ENCODE measurements at regions not wholly inside any gene's neighbourhood (a gene's known extent, or its start where the extent isn't known, plus 50 kb on each side); places are given as distances from the start of the nearest gene placed in this dataset.
"Not testable (repeated sequence)": the region's sequence is repeated elsewhere in the genome, so short reads cannot be mapped to it uniquely, and the experiment has no call there.

DNA sequence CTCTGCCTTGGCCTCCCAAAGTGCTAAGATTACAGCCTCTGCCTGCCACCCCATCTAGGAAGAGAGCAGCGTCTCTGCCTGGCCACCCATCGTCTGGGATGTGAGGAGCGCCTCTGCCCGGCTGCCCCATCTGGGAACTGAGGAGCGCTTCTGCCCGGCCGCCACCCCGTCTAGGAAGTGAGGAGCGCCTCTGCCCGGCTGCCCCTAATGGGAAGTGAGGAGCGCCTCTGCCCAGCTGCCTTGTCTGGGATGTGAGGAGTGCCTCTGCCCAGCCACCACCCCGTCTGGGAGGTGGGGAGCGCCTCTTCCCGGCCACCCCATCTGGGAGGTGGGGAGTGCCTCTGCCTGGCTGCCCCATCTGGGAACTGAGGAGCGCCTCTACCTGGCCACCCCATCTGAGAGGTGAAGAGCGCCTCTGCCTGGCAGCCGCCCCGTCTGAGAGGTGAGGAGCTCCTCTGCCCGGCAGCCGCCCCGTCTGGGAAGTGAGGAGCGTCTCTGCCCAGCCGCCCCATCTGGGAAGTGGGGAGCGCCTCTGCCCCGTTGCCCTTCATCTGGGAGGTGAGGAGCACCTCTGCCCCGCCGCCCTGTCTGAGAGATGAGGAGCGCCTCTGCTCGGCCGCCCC lies 481.0 kb upstream of the GNPDA2 start:
- H2AFZ ChIP-seq (ENCODE audit: low read depth, low read length); H3K9me3 ChIP-seq (ENCODE audit: insufficient read depth, low read depth, low read length); H3K79me2 ChIP-seq (ENCODE audit: insufficient read depth, low read length); H3K4me1 ChIP-seq (ENCODE audit: insufficient read depth, low read length); H3K36me3 Mint-ChIP-seq (ENCODE audit: low read depth, unreplicated experiment); H3K4me3 ChIP-seq (ENCODE audit: insufficient read depth, low read depth, low read length); H3K27me3 Mint-ChIP-seq (ENCODE audit: low read depth, unreplicated experiment); H3K36me3 ChIP-seq (ENCODE audit: insufficient read depth, low read length); H3K4me3 Mint-ChIP-seq (ENCODE audit: unreplicated experiment); H3K27ac Mint-ChIP-seq (ENCODE audit: unreplicated experiment); H3K9ac ChIP-seq (ENCODE audit: low read length); H3K4me2 ChIP-seq (ENCODE audit: low read length); H3K27ac ChIP-seq (ENCODE audit: low read depth, low read length); FAIRE-seq; H3K27me3 ChIP-seq (ENCODE audit: insufficient read depth, low read length); DNase-seq (ENCODE audit: low read depth); H3K4me1 Mint-ChIP-seq (ENCODE audit: low read depth, unreplicated experiment); H4K20me1 ChIP-seq (ENCODE audit: insufficient read depth, low read length): not testable (repeated sequence)
- H3K9me3 Mint-ChIP-seq (ENCODE audit: unreplicated experiment): peaks cover 12% of the 10 kb centered on the region

DNA sequence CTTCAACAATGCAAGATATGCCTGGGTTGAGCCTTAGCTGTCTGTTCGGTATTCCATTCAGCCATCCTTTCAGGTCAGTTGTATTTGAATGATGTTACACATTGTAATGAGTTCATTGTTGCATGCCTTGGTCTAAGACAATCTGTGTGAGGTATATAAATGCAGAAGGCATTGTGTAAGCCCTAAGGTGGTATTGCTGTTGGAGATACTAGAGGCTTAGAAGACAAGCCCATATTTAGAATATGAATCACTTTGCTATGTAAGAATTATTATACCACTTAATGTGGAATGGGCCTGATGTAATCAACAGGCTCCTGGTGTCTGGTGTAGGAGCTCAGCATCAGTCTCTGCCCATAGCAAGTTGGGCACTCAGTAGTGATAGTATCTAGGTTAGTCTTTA lies 473.4 kb upstream of the GNPDA2 start:
- H3K9ac ChIP-seq (ENCODE audit: low read length): no peak overlapping the region
- Mint-ChIP-seq H3K4me3 (ENCODE audit: unreplicated experiment) (no peak overlapping the region), H3K36me3 (ENCODE audit: low read depth, unreplicated experiment) (no peaks in the 10 kb centered on the region), H3K4me1 (ENCODE audit: low read depth, unreplicated experiment) (no peaks in the 10 kb centered on the region), H3K27ac (ENCODE audit: unreplicated experiment) (no peak overlapping the region), H3K27me3 (ENCODE audit: low read depth, unreplicated experiment) (no peaks in the 10 kb centered on the region), H3K9me3 (ENCODE audit: unreplicated experiment) (peaks cover 2% of the 10 kb centered on the region)
- no peaks in the 10 kb centered on the region for H3K4me1 ChIP-seq (ENCODE audit: insufficient read depth, low read length)
- no peak overlapping the region for H3K4me3 ChIP-seq (ENCODE audit: insufficient read depth, low read depth, low read length)
- no peaks in the 10 kb centered on the region for H3K27me3 ChIP-seq (ENCODE audit: insufficient read depth, low read length)
- no peaks in the 10 kb centered on the region for H3K36me3 ChIP-seq (ENCODE audit: insufficient read depth, low read length)
- H3K79me2 ChIP-seq (ENCODE audit: insufficient read depth, low read length): no peaks in the 10 kb centered on the region
- H3K9me3 ChIP-seq (ENCODE audit: insufficient read depth, low read depth, low read length): no peaks in the 10 kb centered on the region
- no peak overlapping the region for H3K4me2 ChIP-seq (ENCODE audit: low read length)
- DNase-seq (ENCODE audit: low read depth) (no peak), FAIRE-seq (no peak)
- H3K27ac ChIP-seq (ENCODE audit: low read depth, low read length): no peak overlapping the region
- H2AFZ ChIP-seq (ENCODE audit: low read depth, low read length): no peak overlapping the region
- no peaks in the 10 kb centered on the region for H4K20me1 ChIP-seq (ENCODE audit: insufficient read depth, low read length)
- no peak for TF ChIP-seq EZH2 (IDR thresholded peaks at IDR 0.05; ENCODE audit: insufficient read depth, low read length)
- TF ChIP-seq, protein P1, sequence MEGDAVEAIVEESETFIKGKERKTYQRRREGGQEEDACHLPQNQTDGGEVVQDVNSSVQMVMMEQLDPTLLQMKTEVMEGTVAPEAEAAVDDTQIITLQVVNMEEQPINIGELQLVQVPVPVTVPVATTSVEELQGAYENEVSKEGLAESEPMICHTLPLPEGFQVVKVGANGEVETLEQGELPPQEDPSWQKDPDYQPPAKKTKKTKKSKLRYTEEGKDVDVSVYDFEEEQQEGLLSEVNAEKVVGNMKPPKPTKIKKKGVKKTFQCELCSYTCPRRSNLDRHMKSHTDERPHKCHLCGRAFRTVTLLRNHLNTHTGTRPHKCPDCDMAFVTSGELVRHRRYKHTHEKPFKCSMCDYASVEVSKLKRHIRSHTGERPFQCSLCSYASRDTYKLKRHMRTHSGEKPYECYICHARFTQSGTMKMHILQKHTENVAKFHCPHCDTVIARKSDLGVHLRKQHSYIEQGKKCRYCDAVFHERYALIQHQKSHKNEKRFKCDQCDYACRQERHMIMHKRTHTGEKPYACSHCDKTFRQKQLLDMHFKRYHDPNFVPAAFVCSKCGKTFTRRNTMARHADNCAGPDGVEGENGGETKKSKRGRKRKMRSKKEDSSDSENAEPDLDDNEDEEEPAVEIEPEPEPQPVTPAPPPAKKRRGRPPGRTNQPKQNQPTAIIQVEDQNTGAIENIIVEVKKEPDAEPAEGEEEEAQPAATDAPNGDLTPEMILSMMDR (IDR thresholded peaks at IDR 0.05; ENCODE audit: insufficient read depth, low read depth, low read length): no peak

DNA sequence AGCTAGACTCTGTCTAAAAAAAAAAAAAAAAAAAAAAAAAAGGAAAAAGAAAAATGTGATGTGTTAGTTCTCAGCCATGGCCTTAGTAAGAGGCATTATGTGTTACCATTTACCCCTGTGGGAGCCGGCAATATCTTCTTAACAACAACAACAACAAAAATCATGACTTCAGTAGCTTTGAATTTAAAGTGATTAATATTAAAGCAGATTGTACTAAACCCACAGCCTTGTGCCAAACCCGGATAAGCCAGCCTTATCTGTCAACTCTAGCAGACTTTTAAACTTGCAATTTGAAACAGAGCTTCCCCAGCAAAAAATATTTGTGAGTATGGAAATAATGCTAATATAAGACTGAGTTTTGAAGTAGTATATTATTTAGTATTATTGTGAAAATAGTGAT lies 462.1 kb upstream of the GNPDA2 start:
- H3K36me3 Mint-ChIP-seq (ENCODE audit: low read depth, unreplicated experiment): no peaks in the 10 kb centered on the region

More for the DNA sequence above, 462.1 kb upstream of the GNPDA2 start:
- Mint-ChIP-seq H3K9me3 (ENCODE audit: unreplicated experiment) (no peaks in the 10 kb centered on the region), H3K4me3 (ENCODE audit: unreplicated experiment) (no peak overlapping the region), H3K4me1 (ENCODE audit: low read depth, unreplicated experiment) (no peaks in the 10 kb centered on the region), H3K27me3 (ENCODE audit: low read depth, unreplicated experiment) (no peaks in the 10 kb centered on the region), H3K27ac (ENCODE audit: unreplicated experiment) (no peak overlapping the region)
- H3K27ac ChIP-seq (ENCODE audit: low read depth, low read length): no peak overlapping the region
- DNase-seq (ENCODE audit: low read depth) (no peak), FAIRE-seq (no peak)
- no peaks in the 10 kb centered on the region for H3K36me3 ChIP-seq (ENCODE audit: insufficient read depth, low read length)
- H4K20me1 ChIP-seq (ENCODE audit: insufficient read depth, low read length): no peaks in the 10 kb centered on the region
- H3K4me3 ChIP-seq (ENCODE audit: insufficient read depth, low read depth, low read length): no peak overlapping the region
- TF ChIP-seq, protein P1 (IDR thresholded peaks at IDR 0.05; ENCODE audit: insufficient read depth, low read depth, low read length): no peak
- TF ChIP-seq EZH2 (IDR thresholded peaks at IDR 0.05; ENCODE audit: insufficient read depth, low read length): no peak
- H3K4me1 ChIP-seq (ENCODE audit: insufficient read depth, low read length): no peaks in the 10 kb centered on the region
- H3K4me2 ChIP-seq (ENCODE audit: low read length): no peak overlapping the region
- no peaks in the 10 kb centered on the region for H3K27me3 ChIP-seq (ENCODE audit: insufficient read depth, low read length)
- no peak overlapping the region for H2AFZ ChIP-seq (ENCODE audit: low read depth, low read length)
- no peaks in the 10 kb centered on the region for H3K79me2 ChIP-seq (ENCODE audit: insufficient read depth, low read length)
- H3K9ac ChIP-seq (ENCODE audit: low read length): no peak overlapping the region
- no peaks in the 10 kb centered on the region for H3K9me3 ChIP-seq (ENCODE audit: insufficient read depth, low read depth, low read length)

Measured in astrocyte (in vitro differentiated cells and primary cell).